AML-193 (cell line): ENCODE measurements at regions not wholly inside any gene's neighbourhood (a gene's known extent, or its start where the extent isn't known, plus 50 kb on each side); places are given as distances from the start of the nearest gene placed in this dataset.

Experiments used
- DNase-seq, 2 experiments: peaks; one replicate each; lab custom pipeline; 2025; lab: John Stamatoyannopoulos, UW

DNA sequence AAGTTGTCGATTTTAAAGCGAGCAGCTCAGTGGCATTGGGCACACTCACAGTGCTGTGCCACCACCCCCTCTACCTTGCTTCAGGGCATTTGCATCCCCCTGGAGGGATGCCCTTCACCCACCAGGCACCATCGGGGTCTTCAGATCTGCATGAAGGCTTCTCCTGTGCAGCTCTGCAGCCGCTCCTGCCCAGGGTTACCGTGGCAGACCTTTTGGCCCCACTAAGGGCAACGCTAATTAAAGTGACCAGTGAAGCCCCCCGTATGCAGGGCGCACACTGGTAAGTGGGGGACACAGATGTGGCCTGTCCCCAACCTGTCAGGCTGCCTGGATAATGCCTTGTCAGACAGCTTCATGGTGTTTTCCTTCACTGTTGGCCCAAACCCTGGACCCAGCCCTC lies 1117.7 kb downstream of the BRD1 start:
- DNase-seq, result no peak

DNA sequence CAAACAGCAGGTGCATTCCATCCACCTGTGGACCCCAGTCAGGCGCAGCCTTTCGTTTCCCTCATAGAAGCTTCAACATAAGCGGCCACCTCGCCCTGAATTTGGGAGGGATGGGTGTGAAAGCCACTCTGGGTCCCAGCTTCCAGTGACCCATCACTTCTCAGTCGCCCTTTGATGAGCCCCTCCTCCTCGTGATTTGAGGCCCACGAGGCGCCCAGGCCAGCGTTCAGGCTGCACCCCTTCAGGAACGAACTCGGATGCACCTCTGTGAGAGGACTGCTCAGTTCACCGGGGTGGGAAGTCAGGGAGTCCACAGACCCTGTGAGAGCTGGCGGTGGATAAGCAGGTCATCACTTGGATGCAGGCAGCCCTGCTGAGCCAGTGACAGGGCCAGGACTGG lies 1118.2 kb downstream of the BRD1 start:
- DNase-seq, result no peak

DNA sequence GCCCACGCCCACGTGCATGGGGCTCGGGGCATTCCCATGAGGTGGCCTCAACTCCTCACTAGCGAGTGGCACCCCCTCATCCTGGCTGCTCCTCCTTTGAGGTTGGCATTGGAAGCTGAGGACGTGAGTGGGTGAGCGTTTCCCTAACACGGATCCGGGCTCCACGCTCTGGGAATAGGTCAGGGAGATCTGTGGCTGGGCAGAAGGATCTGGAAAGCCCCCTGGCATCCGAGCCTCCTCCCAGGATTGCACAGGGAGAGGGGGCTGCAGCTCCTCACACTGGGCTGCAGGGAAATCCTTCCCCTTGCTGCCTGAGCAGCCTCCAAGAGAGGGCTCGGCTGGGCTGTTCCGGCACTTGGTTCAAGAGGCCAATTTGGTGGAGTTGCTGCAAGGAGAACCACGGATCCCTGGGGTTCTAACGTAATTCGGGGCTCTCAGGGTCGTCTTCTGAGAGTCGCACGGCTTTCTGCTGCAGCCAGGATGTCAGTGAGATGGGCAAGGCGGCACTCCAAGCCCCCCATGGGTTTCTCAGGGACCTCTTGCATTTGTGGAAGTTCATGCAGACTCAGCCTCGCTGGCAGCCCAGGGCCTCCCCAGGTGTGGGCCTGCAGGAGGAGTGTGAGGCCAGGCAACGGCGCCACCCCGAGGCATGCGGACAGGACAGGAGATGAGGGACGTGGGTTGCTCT lies 1119.0 kb downstream of the BRD1 start:
- no peak for DNase-seq

DNA sequence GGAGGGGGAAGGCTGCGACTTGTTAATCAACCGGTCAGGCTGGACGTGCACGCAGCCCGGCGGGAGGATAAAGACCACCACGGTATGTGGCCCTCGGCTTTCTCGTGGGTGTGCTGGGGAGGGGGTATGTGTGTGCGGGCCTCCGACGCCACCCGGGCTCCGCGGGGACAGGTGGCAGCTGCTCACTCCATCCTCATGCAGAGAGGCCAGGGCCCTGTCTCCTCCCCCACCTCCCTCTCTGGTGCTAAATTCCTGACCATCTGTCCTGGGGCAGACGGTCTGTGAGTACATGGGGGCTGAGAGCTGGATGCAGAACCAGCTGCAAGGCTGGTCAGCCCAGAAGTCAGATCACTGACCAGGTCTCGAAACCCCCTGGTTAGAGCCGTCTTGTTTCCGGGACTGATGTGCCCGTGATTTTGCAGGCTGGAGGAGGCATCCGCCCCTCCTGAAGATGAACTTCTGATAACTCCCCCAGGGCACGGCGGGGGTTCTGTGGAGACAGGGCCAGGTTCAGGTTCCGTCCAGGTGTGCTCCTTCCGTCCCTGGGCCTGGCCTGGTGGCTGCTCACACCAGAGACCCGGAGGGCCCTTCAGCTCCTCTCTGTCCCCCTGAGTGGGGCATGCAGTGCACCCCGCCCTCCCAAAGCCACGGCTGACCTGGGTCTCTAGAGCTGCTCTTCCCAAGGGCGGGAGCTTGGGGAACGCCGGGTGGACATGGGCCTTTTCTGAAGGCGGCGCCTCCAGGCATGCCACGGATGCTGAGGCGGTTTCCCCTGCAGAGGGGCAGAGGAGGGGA lies 1119.7 kb downstream of the BRD1 start:
- no peak for DNase-seq

DNA sequence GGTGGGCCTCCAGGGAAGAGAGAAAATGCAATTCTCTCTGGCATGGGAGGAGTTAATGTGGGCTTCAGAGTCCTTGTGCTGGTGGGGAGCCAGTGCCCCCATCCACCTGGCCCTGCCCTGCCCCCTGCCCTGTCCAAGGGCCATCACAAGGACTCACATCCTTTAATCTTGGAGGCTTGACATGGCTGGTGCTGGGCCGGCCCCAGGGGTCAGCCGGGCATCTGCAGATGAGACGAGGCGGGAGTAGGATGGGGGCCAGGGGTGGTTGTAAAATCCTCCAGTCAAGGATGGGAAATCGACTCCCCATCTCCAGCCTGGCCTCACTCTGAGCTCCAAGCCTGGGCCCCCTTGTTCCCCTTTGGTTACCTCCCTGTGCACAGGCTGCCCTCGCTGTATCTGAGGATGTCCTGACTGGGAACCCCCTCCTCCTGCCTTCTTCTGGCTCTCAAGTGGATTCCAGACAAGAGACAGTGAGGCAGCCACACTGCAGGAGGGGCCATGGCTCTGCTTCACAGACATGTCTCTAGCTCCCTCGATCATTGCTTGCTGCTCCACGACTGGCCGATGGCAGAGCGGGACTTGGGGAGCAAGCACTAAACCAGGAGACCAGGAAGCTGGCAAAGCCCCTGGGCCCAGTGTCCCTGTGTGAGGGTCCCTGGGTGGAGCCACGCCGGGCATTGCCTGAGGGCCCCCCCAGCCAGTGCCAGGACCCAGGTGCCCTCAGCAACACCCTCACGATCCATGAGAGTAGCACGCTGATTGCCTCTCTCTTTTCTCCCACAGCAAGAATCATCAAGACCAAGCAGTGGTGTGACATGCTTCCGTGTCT lies 1120.5 kb downstream of the BRD1 start:
- no peak for DNase-seq

- no peak for DNase-seq
These were observed 1121.6 kb downstream of the BRD1 start for GRCh38 chr22:48705917-48706605.

DNA sequence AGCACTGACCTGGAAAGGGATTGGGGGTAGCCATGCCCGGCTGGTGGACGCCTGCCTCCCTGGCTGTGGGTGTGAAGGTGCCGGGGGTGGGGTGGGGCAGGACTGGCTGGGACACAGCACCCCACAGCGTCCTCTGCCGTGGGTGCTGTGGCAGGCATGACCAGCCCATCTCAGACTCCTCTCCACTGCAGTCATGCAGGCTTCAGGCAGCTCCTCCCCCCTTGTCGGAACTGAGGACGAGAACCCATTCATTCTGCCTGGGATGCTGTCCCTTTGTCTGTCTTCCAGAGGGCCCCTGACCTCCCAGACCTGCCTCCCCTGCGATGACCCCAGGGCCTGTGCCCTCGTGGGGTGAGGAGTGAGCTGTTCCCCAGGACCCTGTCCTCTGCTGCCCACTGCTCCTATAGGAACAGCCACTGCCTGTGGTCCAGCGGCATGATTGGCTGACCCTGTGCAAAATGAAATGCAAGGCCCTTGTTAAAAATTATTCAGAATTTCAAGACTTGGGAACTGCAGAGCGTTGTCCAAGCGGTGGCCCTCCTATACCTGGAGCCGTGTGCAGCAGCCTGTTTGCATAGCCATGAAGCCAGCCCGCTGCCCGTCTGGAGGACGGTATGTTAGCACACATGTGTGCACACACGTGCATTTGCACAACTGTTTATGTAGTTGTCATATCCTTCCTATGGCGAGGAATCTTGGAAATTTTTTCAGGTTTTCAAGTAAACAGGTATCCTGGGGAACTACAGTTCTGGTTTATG lies 1122.3 kb downstream of the BRD1 start:
- DNase-seq, result no peak

DNA sequence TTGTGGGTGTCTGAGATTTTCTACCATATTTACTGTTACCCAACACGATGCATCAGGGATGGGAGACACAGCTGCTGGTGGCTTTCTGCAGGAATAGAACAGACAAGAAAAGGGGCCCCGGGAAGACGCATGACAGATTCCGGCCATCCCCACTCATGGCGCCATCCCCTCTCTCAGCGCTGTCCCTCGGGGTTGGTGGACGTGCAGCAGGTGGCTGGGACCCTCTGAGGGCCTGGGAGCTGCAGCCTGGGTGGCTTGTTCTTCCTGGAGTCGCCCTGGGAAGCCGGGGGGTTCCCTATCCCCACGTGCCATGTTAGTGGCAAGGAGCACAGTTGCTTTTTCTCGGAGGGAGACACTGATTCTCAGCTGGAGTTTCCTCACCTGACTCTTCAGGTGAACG lies 1123.3 kb downstream of the BRD1 start:
- DNase-seq, result no peak

GRCh38 chr22:48703265-48703941 lies 1124.3 kb downstream of the BRD1 start:
- no peak for DNase-seq

DNA sequence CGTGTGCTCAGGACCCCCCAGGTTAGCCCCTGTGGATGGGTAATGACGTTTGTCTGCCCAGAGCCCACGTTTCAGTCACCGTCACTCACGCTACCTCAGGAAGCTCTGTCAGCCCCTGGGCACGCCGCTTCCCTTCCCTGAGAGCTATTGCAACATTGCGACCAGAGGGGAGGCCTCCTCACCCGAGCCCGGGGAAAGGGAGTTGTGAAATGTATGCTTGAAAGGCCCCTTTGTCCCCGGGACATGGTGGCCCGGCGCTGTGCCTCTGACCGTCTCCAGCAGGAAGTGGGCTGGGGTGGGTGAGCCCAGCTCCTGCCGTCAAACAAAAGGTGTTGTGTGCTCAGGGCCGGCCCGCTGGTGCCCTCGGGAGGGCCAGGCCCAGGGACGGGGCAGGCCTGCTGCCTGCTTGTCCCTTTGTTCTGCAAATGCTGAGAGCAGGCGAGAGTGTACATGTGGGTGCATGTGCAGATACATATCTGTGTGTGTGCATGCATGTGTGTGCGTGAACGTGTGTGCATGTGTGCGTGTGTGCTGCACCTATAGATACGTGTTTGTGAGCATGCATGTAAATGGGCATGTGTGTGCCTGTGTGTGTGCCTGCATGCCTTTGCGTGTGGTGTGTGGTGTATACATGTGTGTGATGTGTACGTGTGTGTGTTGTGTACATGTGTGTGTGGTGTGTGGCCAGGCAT lies 1125.0 kb downstream of the BRD1 start:
- DNase-seq, result no peak

DNA sequence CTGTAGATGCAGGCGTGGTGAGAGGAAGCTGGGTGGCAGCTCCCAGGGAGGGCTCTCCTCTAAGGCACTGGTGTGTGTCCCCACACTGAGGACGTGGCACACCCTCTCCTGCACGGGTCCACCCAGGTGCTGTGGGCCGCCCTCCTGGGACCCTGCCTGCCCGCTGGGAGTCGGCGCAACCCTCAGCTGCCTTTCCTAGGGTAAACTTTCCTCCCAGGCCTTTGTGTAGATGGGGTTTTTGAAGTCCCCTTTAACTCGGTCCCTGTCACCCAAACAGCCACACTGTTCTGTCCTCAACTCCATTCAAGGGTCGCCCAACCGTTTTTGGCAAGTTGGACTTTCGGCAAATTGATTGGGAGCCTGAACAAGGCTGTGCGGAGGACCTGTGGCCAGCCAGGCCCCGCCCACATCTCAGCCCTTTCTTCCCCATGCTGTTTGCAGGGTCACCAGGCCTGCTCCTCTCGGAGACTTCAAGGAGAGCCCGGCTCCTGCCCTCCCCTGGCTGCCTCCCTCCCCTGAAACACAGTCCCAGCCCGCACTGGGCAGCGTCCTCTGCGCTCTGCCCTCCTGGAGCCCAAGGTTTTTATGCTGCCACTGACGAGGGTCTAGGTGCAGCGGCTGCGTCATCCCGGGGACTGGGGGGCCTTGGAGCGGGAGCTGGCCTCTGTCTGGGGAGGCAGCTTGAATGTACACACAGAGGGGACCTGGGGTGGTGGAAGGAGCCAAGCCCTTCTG lies 1126.2 kb downstream of the BRD1 start:
- DNase-seq, result no peak

- no peak for DNase-seq
These were observed 1126.9 kb downstream of the BRD1 start for GRCh38 chr22:48700566-48701295.

DNA sequence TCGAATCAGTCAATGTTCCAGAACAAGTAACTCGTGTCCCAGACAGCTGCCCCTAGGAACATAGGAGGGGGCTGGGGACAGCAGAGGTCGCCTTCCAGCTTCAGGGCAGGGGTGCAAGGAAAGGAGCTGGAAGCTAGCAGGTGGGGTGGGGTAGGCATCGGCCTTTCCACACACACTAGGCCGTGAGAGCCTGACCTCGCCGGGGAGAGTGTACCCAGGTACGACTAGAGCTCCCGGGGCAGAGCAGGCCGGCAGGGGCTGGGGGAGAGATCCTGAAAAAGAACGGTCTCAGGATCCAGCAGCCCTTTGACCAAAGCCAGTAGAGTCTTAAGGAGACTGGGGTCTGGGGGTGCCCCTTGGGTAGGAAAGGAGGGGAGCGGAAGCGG lies 1127.5 kb downstream of the BRD1 start:
- no peak for DNase-seq

DNA sequence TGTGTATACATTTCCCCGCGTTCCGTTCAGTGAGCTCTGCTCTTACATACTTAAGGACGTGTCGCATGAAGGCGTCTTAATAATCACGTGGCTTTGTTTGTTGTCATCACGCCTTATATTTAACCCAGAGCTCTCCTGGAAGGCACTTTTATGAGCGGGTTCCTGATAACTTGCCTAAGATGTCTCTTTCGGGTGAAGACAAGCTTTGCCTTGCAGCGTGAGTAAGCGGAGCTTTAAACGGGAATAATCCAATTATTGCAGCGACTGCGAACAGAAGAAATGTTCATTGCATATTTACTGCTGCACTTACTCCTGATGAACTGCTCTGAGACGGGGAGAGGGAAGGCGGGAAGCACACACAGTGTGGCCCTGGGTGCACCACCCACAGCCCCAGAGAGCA lies 1128.2 kb downstream of the BRD1 start:
- DNase-seq, result no peak

DNA sequence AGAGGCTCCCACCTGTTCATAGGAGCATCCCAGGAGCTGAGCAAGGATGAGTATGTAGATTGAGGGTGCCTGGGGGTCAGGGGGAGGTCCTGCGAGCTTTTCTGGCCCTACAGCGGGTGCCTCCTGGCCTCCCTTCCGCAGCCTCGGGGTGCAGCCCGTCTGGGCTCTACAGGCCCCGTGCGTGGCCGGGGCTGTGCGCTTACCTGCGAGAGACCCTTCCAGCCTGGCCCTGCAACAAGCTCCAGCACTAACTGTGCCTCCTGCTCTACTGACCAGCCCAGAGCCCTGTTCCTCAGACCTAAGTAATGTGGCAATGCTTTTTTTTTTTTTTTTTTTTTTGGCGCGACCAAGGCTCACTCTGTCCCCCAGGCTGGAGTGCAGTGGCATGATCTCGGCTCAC lies 1129.1 kb downstream of the BRD1 start:
- no peak for DNase-seq

DNA sequence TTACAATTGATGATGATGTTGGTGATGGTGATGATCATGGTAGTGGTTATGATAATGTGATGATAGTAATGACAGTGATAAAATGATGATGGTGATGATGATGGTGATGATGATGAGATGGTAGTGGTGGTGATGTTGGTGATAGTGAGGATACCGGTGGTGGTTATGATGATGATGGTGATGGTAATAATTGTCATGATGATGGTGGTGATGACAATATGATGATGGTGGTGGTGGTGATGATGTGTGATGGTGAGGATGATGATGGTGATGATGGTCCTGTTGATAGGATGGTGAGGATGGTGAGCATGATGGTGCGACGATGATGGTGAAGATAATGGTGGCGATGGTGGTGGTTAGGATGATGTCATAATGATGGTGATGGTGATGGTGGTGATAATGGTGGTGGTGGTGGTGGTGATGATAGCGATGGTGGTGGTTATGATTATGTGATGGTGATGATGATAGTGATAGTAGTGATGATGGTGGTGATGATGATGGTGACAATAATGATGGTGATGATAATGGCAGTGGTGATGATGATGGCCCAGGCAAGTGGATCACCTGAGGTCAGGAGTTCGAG lies 1129.9 kb downstream of the BRD1 start:
- DNase-seq, result no peak

DNA sequence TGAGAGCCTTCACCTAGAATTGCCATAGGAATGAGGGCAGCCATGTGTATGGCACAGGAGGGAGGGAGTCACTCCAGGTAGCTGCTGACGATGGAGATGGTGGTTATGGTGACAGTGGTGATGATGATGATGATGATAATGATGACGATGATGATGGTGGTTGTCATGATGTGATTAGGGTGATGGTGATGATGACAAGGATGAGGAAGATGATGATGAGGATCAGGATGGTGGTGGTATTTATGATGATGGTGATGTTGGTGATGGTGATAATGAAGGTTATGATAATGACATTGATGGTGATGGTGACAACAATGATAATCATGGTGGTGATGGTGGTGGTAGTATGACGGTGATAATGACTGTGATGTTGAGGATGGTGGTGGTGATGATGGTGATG lies 1130.5 kb downstream of the BRD1 start:
- no peak for DNase-seq

DNA sequence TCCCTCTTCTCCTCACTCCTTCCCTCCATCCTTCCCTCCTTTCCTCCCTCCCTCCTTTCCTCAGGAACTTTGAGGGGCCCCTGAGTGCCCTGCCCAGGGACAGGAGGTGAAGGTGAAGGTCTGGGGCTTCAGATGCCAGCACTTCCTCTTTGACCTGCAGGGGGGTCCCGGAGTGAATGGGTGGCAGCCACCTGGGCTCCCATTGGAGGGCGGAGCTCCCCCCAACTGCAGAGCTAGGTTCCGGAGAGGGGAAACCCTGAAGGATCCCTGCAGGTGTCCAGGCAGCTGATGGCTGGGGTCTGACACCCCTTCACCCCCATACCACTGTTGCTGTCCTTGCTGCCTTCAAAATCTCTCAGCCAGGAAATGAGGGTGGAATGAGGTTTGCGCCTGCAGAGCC lies 1131.3 kb downstream of the BRD1 start:
- DNase-seq, result no peak
